ENCODE measurements at regions not wholly inside any gene's neighbourhood (a gene's known extent, or its start where the extent isn't known, plus 50 kb on each side); places are given as distances from the start of the nearest gene placed in this dataset.

DNA sequence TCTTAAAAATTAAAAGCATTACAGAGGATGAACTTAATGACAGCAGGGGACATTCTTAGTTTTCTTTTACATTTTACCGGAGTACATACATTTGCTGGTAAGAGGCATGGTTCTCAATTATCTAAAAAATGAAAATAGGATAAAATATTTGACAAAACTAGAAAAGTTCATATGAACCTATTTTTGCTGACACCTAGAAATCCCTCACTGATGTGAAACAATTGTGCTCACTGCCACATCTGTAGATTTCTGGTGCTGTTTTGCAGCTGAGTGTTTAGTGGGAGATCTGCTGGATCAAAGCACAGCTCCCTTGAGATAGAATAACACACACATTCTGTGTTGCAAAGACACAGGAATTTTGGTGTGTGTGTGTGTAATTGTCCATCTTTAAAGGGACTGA is 392.9 kb upstream of the B3GALT2 start:
- TF ChIP-seq CSDC2 (CRISPR knock-in tag; IDR thresholded peaks at IDR 0.05) (no peak), TSHZ2 (CRISPR knock-in tag; IDR thresholded peaks at IDR 0.05) (no peak), ZFP30 (CRISPR knock-in tag; IDR thresholded peaks at IDR 0.05) (no peak), ARNTL (CRISPR knock-in tag; IDR thresholded peaks at IDR 0.05; ENCODE audit: borderline replicate concordance, low read depth) (no peak), POU6F1 (CRISPR knock-in tag; IDR thresholded peaks at IDR 0.05; ENCODE audit: borderline replicate concordance, low read depth) (no peak), ZFP3 (CRISPR knock-in tag; IDR thresholded peaks at IDR 0.05) (no peak), ISL1 (CRISPR knock-in tag; IDR thresholded peaks at IDR 0.05) (no peak), ZNF565 (CRISPR knock-in tag; conservative IDR thresholded peaks at IDR 0.05; ENCODE audit: low read depth) (no peak), OSR1 (CRISPR knock-in tag; IDR thresholded peaks at IDR 0.05) (no peak), ESRRG (CRISPR knock-in tag; IDR thresholded peaks at IDR 0.05) (no peak)
- TF ChIP-seq, protein P1, sequence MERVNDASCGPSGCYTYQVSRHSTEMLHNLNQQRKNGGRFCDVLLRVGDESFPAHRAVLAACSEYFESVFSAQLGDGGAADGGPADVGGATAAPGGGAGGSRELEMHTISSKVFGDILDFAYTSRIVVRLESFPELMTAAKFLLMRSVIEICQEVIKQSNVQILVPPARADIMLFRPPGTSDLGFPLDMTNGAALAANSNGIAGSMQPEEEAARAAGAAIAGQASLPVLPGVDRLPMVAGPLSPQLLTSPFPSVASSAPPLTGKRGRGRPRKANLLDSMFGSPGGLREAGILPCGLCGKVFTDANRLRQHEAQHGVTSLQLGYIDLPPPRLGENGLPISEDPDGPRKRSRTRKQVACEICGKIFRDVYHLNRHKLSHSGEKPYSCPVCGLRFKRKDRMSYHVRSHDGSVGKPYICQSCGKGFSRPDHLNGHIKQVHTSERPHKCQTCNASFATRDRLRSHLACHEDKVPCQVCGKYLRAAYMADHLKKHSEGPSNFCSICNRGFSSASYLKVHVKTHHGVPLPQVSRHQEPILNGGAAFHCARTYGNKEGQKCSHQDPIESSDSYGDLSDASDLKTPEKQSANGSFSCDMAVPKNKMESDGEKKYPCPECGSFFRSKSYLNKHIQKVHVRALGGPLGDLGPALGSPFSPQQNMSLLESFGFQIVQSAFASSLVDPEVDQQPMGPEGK (CRISPR knock-in tag; IDR thresholded peaks at IDR 0.05; ENCODE audit: borderline replicate concordance), result no peak
- TF ChIP-seq, protein P2, sequence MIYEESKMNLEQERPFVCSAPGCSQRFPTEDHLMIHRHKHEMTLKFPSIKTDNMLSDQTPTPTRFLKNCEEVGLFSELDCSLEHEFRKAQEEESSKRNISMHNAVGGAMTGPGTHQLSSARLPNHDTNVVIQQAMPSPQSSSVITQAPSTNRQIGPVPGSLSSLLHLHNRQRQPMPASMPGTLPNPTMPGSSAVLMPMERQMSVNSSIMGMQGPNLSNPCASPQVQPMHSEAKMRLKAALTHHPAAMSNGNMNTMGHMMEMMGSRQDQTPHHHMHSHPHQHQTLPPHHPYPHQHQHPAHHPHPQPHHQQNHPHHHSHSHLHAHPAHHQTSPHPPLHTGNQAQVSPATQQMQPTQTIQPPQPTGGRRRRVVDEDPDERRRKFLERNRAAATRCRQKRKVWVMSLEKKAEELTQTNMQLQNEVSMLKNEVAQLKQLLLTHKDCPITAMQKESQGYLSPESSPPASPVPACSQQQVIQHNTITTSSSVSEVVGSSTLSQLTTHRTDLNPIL (CRISPR knock-in tag; IDR thresholded peaks at IDR 0.05; ENCODE audit: low read depth), result no peak
